WTC11 (cell line): ENCODE measurements at regions not wholly inside any gene's neighbourhood (a gene's known extent, or its start where the extent isn't known, plus 50 kb on each side); places are given as distances from the start of the nearest gene placed in this dataset.

Experiments used
- ARID4B ChIP-seq: sonication (generic); formaldehyde crosslinking; IDR thresholded peaks from 2 replicates; pipeline ENCODE4 v1.8.0; 2023; ENCODE audit warnings: missing genetic modification reagents, mild to moderate bottlenecking, borderline replicate concordance
- ATF3 ChIP-seq: sonication (generic); formaldehyde crosslinking; conservative IDR thresholded peaks from 2 replicates; pipeline ENCODE4 v1.8.1; 2022; ENCODE audit warnings: mild to moderate bottlenecking, missing genetic modification reagents
- CBFB ChIP-seq: sonication (generic); formaldehyde crosslinking; IDR thresholded peaks from 2 replicates; pipeline ENCODE4 v1.8.1; 2022; ENCODE audit warnings: mild to moderate bottlenecking, low read depth, missing genetic modification reagents
- EMX1 ChIP-seq: fragments of 250-450 bp; sonication (Bioruptor Pico); IDR thresholded peaks from 2 replicates; pipeline ENCODE4 v1.8.0; 2021; ENCODE audit warnings: mild to moderate bottlenecking
- ESRRA ChIP-seq: sonication (generic); formaldehyde crosslinking; IDR thresholded peaks from 2 replicates; pipeline ENCODE4 v1.8.1; 2022; ENCODE audit warnings: mild to moderate bottlenecking, missing genetic modification reagents, borderline replicate concordance
- FOXP1 ChIP-seq: sonication (generic); formaldehyde crosslinking; IDR thresholded peaks from 2 replicates; pipeline ENCODE4 v1.8.0; 2022; ENCODE audit warnings: missing genetic modification reagents, mild to moderate bottlenecking, moderate library complexity, borderline replicate concordance
- JUN ChIP-seq: sonication (generic); formaldehyde crosslinking; IDR thresholded peaks from 2 replicates; pipeline ENCODE4 v1.8.0; 2023; ENCODE audit warnings: mild to moderate bottlenecking, missing genetic modification reagents
- MYBL2 ChIP-seq: sonication (generic); formaldehyde crosslinking; IDR thresholded peaks from 2 replicates; pipeline ENCODE4 v1.8.1; 2023; ENCODE audit warnings: mild to moderate bottlenecking, moderate library complexity, missing genetic modification reagents
- ZNF138 ChIP-seq: sonication (generic); formaldehyde crosslinking; conservative IDR thresholded peaks from 2 replicates; pipeline ENCODE4 v1.8.1; 2022; ENCODE audit warnings: mild to moderate bottlenecking, moderate library complexity, missing genetic modification reagents
- ZNF281 ChIP-seq: sonication (generic); formaldehyde crosslinking; IDR thresholded peaks from 2 replicates; pipeline ENCODE4 v1.8.0; 2023; ENCODE audit warnings: mild to moderate bottlenecking, missing genetic modification reagents
- ZNF423 ChIP-seq: fragments of 250-450 bp; sonication (Bioruptor Pico); IDR thresholded peaks from 2 replicates; pipeline ENCODE4 v2.1.2; 2022; ENCODE audit warnings: mild to moderate bottlenecking, moderate library complexity
- TF ChIP-seq, protein P1 (sequence below): fragments of 200-600 bp; IDR thresholded peaks from 2 replicates; pipeline ENCODE4 v1.8.0; 2022; ENCODE audit warnings: antibody characterized with exemption
- TF ChIP-seq, protein P2 (sequence below): sonication (generic); formaldehyde crosslinking; IDR thresholded peaks from 2 replicates; pipeline ENCODE4 v1.8.1; 2022; ENCODE audit warnings: low read depth, missing genetic modification reagents, borderline replicate concordance
- TF ChIP-seq, protein P3 (sequence below): sonication (generic); formaldehyde crosslinking; IDR thresholded peaks from 2 replicates; pipeline ENCODE4 v1.8.1; 2023; ENCODE audit warnings: mild to moderate bottlenecking, missing genetic modification reagents, borderline replicate concordance

DNA sequence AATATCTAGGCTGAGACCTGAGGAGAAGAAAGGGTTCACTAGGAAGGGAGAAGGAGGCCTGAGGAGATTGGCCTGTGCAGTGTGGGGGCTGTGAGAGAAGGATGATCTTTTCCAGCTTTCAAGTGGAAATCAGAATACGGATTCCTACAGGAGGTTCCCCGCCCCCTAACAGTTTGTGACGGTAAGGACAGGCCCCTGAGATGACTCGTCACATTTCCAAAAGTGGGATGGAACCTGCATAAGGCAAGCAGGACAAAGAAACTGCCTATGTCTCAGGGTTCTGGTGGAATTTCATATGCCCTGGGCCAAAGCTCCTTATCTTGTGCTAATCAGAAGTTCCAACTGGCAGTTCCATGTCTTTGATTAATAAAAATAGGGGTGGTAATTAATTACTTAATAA is 275.6 kb downstream of the SNX10 start:
- TF ChIP-seq, protein P1, sequence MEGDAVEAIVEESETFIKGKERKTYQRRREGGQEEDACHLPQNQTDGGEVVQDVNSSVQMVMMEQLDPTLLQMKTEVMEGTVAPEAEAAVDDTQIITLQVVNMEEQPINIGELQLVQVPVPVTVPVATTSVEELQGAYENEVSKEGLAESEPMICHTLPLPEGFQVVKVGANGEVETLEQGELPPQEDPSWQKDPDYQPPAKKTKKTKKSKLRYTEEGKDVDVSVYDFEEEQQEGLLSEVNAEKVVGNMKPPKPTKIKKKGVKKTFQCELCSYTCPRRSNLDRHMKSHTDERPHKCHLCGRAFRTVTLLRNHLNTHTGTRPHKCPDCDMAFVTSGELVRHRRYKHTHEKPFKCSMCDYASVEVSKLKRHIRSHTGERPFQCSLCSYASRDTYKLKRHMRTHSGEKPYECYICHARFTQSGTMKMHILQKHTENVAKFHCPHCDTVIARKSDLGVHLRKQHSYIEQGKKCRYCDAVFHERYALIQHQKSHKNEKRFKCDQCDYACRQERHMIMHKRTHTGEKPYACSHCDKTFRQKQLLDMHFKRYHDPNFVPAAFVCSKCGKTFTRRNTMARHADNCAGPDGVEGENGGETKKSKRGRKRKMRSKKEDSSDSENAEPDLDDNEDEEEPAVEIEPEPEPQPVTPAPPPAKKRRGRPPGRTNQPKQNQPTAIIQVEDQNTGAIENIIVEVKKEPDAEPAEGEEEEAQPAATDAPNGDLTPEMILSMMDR, result no peak
- TF ChIP-seq JUN (CRISPR knock-in tag), result no peak
- TF ChIP-seq ESRRA, result no peak
- TF ChIP-seq MYBL2 (CRISPR knock-in tag), result no peak
- TF ChIP-seq, protein P2, sequence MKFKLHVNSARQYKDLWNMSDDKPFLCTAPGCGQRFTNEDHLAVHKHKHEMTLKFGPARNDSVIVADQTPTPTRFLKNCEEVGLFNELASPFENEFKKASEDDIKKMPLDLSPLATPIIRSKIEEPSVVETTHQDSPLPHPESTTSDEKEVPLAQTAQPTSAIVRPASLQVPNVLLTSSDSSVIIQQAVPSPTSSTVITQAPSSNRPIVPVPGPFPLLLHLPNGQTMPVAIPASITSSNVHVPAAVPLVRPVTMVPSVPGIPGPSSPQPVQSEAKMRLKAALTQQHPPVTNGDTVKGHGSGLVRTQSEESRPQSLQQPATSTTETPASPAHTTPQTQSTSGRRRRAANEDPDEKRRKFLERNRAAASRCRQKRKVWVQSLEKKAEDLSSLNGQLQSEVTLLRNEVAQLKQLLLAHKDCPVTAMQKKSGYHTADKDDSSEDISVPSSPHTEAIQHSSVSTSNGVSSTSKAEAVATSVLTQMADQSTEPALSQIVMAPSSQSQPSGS, result no peak
- TF ChIP-seq ZNF423 (CRISPR knock-in tag), result no peak
- no peak for TF ChIP-seq ZNF138 (CRISPR knock-in tag)
- TF ChIP-seq CBFB (CRISPR knock-in tag), result no peak
- TF ChIP-seq ARID4B (CRISPR knock-in tag), result no peak
- TF ChIP-seq EMX1, result no peak
- no peak for TF ChIP-seq FOXP1 (CRISPR knock-in tag)
- TF ChIP-seq ZNF281 (CRISPR knock-in tag), result no peak
- TF ChIP-seq ATF3 (CRISPR knock-in tag), result no peak
- TF ChIP-seq, protein P3, sequence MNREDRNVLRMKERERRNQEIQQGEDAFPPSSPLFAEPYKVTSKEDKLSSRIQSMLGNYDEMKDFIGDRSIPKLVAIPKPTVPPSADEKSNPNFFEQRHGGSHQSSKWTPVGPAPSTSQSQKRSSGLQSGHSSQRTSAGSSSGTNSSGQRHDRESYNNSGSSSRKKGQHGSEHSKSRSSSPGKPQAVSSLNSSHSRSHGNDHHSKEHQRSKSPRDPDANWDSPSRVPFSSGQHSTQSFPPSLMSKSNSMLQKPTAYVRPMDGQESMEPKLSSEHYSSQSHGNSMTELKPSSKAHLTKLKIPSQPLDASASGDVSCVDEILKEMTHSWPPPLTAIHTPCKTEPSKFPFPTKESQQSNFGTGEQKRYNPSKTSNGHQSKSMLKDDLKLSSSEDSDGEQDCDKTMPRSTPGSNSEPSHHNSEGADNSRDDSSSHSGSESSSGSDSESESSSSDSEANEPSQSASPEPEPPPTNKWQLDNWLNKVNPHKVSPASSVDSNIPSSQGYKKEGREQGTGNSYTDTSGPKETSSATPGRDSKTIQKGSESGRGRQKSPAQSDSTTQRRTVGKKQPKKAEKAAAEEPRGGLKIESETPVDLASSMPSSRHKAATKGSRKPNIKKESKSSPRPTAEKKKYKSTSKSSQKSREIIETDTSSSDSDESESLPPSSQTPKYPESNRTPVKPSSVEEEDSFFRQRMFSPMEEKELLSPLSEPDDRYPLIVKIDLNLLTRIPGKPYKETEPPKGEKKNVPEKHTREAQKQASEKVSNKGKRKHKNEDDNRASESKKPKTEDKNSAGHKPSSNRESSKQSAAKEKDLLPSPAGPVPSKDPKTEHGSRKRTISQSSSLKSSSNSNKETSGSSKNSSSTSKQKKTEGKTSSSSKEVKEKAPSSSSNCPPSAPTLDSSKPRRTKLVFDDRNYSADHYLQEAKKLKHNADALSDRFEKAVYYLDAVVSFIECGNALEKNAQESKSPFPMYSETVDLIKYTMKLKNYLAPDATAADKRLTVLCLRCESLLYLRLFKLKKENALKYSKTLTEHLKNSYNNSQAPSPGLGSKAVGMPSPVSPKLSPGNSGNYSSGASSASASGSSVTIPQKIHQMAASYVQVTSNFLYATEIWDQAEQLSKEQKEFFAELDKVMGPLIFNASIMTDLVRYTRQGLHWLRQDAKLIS (CRISPR knock-in tag), result no peak
